Right lobe of liver (tissue), 6 donors: ENCODE measurements at regions not wholly inside any gene's neighbourhood (a gene's known extent, or its start where the extent isn't known, plus 50 kb on each side); places are given as distances from the start of the nearest gene placed in this dataset.
A peak's percentile ranks its signal among the peaks of the same experiment; 100 is the strongest.

Experiments
- ATAC-seq, 4 donors: fragments of 200-7000 bp; cut with Tn5 transposase; one replicate each; pipeline ENCODE4 v1.9.1; 2020; ENCODE audit warnings: mild to moderate bottlenecking in 4 of 4, moderate library complexity in 4 of 4
- DNase-seq, 3 donors: peaks; one replicate each; pipeline ENCODE4 v3.0.0-alpha.2; 2020
- H3K27ac ChIP-seq, 3 donors: fragments of 200-600 bp; one replicate each; pipeline ENCODE4 v1.8.0; 2022
- H3K27me3 ChIP-seq, 2 donors: fragments of 200-600 bp; one replicate each; pipeline ENCODE4 v1.8.0; 2022
- H3K36me3 ChIP-seq, 4 donors: fragments of 200-600 bp; sonication (generic) in 1 of 4; one replicate each; pipeline versions ENCODE4 v1.5.1 to v1.8.0; 2017 to 2022; ENCODE audit warnings: control low read depth in 1 of 4
- H3K4me1 ChIP-seq, 4 donors: fragments of 200-600 bp; sonication (generic) in 1 of 4; one replicate each; pipeline versions ENCODE4 v1.5.1 to v1.8.0; 2017 to 2022; ENCODE audit warnings: control low read depth in 1 of 4
- H3K4me3 ChIP-seq, 3 donors: fragments of 200-600 bp; one replicate each; pipeline ENCODE4 v1.8.0; 2022
- H3K9me3 ChIP-seq, 4 donors: fragments of 200-600 bp; sonication (generic) in 1 of 4; one replicate each; pipeline versions ENCODE4 v1.5.1 to v1.8.0; 2017 to 2022; ENCODE audit warnings: control low read depth in 1 of 4
- CTCF ChIP-seq, 4 donors: fragments of 200-600 bp in 3 of 4; fragments of 450-650 bp in 1 of 4; IDR thresholded peaks; one replicate each; pipeline versions ENCODE4 v1.5.1 to v1.8.0; 2016 to 2022; ENCODE audit warnings: antibody characterized with exemption in 4 of 4, mild to moderate bottlenecking in 2 of 4
- POLR2A ChIP-seq: fragments of 450-650 bp; IDR thresholded peaks from one replicate; pipeline ENCODE4 v1.6.1; 2017; ENCODE audit warnings: antibody characterized with exemption, mild to moderate bottlenecking
- WGBS: methylation state at CpG from one replicate; pipeline ENCODE4 v1.1.6; 2018; ENCODE audit warnings: low coverage, low lambda C conversion rate; ENCODE audit not compliant: insufficient coverage; ENCODE audit errors: missing lambda C conversion rate; 5-methylcytosine and 5-hydroxymethylcytosine counted together
- intact Hi-C, 2 donors: fragments of 100-400 bp; cut with DNase I; formaldehyde crosslinking; loops; one replicate each; pipeline versions ENCODE4 v1.11.2 to v1.14.1; 2022
- donor health status: DM: no; HTN: yes; CAD: no.
- donor health status: DM: no; HTN: no; CAD: no.
- donor health status: DM: no; HTN: no; CAD: no.
- donor health status: DM: no; HTN: yes; CAD: no.
- donor health status: DM: no; HTN: yes; CAD: no.

GRCh38 chr2:43062058-43062457, 164.3 kb downstream of the ZFP36L2 start:
- H3K36me3 ChIP-seq: no peaks in the 10 kb centered on the region
- no peak overlapping the region for H3K4me3 ChIP-seq
- H3K27me3 ChIP-seq: no peaks in the 10 kb centered on the region
- intact Hi-C loops: no loop called here
- DNase-seq (no peak), ATAC-seq (no peak)
- H3K27ac ChIP-seq: no peak overlapping the region
- H3K9me3 ChIP-seq: no peaks in the 10 kb centered on the region
- peaks cover 0 to 7% (median 0%) of the 10 kb centered on the region in 4 donors for H3K4me1 ChIP-seq
- TF ChIP-seq POLR2A: no peak
- no peak for TF ChIP-seq CTCF (IDR thresholded peaks at IDR 0.05)

- Histone ChIP-seq H3K27ac (no peak overlapping the region), H3K36me3 (no peaks in the 10 kb centered on the region), H3K4me3 (no peak overlapping the region), H3K27me3 (no peaks in the 10 kb centered on the region), H3K9me3 (no peaks in the 10 kb centered on the region), H3K4me1 (peaks cover 0 to 7% (median 0%) of the 10 kb centered on the region in 4 donors)
- ATAC-seq: no peak
- no peak for TF ChIP-seq CTCF (IDR thresholded peaks at IDR 0.05)
- TF ChIP-seq POLR2A: no peak
- DNase-seq: no peak
- intact Hi-C loops: no loop called here
- 81% methylated on average over 3 of the region's 3 CpGs for WGBS
These were observed 165.9 kb downstream of the ZFP36L2 start for GRCh38 chr2:43060390-43061016.

GRCh38 chr2:43059183-43059897, 167.1 kb downstream of the ZFP36L2 start:
- no peaks in the 10 kb centered on the region for H3K9me3 ChIP-seq
- H3K4me1 ChIP-seq: peaks cover 0 to 7% (median 0%) of the 10 kb centered on the region in 4 donors
- DNase-seq (peak; percentile 55 to 62 (median 60)), ATAC-seq (peak; percentile 62 to 65 (median 64))
- no peaks in the 10 kb centered on the region for H3K27me3 ChIP-seq
- 54% methylated on average over 9 of the region's 12 CpGs for WGBS
- intact Hi-C loops: no loop called here
- H3K36me3 ChIP-seq: no peaks in the 10 kb centered on the region
- H3K4me3 ChIP-seq: no peak overlapping the region
- no peak for TF ChIP-seq CTCF (IDR thresholded peaks at IDR 0.05)
- TF ChIP-seq POLR2A: no peak
- no peak overlapping the region for H3K27ac ChIP-seq

- DNase-seq (no peak), ATAC-seq (no peak)
- intact Hi-C loops: no loop called here
- no peaks in the 10 kb centered on the region for H3K36me3 ChIP-seq
- H3K27me3 ChIP-seq: no peaks in the 10 kb centered on the region
- H3K27ac ChIP-seq: no peak overlapping the region
- peaks cover 0 to 7% (median 0%) of the 10 kb centered on the region in 4 donors for H3K4me1 ChIP-seq
- TF ChIP-seq CTCF (IDR thresholded peaks at IDR 0.05) (no peak), POLR2A (no peak)
- no peaks in the 10 kb centered on the region for H3K9me3 ChIP-seq
- no peak overlapping the region for H3K4me3 ChIP-seq
- WGBS: 69% methylated on average over 3 of the region's 3 CpGs
These were observed 167.7 kb downstream of the ZFP36L2 start for GRCh38 chr2:43058726-43059110.
